Keratinocyte (primary cell): ENCODE measurements at regions not wholly inside any gene's neighbourhood (a gene's known extent, or its start where the extent isn't known, plus 50 kb on each side); places are given as distances from the start of the nearest gene placed in this dataset.

Source experiments
- CTCF ChIP-seq, 3 experiments: IDR thresholded peaks in 1 of 3; conservative IDR thresholded peaks in 1 of 3; optimal IDR thresholded peaks in 1 of 3; 2 replicates in 2 of 3; 3 replicates in 1 of 3; pipeline versions ENCODE3 to v1.5.1; 2011; ENCODE audit warnings: low read length in 3 of 3, mild to moderate bottlenecking in 3 of 3, moderate library complexity in 2 of 3, control low read depth in 1 of 3, inconsistent platforms in 1 of 3; ENCODE audit not compliant: insufficient read depth in 2 of 3; ENCODE audit errors: extremely low read depth in 1 of 3
- EZH2 ChIP-seq: IDR thresholded peaks from one replicate; pipeline ENCODE4 v1.6.1; 2012; ENCODE audit warnings: inconsistent platforms, mild to moderate bottlenecking, low read length, moderate library complexity

- no peak for TF ChIP-seq CTCF (optimal IDR thresholded peaks at IDR 0.05 in 1 of 3, IDR thresholded peaks at IDR 0.05 in 1 of 3, conservative IDR thresholded peaks at IDR 0.05 in 1 of 3; ENCODE audit: extremely low read depth in 1 of 3, insufficient read depth in 2 of 3, low read length in 3 of 3)
- no peak for TF ChIP-seq EZH2
Observed at GRCh38 chr10:131724169-131724545, 176.7 kb upstream of the PPP2R2D start.
